Gastroesophageal sphincter (tissue), 3 donors: ENCODE measurements at regions not wholly inside any gene's neighbourhood (a gene's known extent, or its start where the extent isn't known, plus 50 kb on each side); places are given as distances from the start of the nearest gene placed in this dataset.

Source experiments
- CTCF ChIP-seq, 4 experiments: fragments of 200-600 bp in 2 of 4; fragments of 450-650 bp in 2 of 4; sonication (generic) in 1 of 4; IDR thresholded peaks; one replicate each; pipeline ENCODE4 v1.5.1; 2017 to 2019; ENCODE audit warnings: antibody characterized with exemption in 4 of 4, mild to moderate bottlenecking in 2 of 4, moderate library complexity in 2 of 4
- POLR2A ChIP-seq, 2 donors: fragments of 450-650 bp; IDR thresholded peaks; one replicate each; pipeline ENCODE4 v1.6.1; 2017; ENCODE audit warnings: antibody characterized with exemption in 2 of 2, mild to moderate bottlenecking in 2 of 2, moderate library complexity in 1 of 2

GRCh38 chr18:11324510-11324909 lies 175.1 kb upstream of the PIEZO2 start:
- TF ChIP-seq CTCF (IDR thresholded peaks at IDR 0.05) (no peak), POLR2A (IDR thresholded peaks at IDR 0.05) (no peak)
